B cell (primary cell): ENCODE measurements at regions not wholly inside any gene's neighbourhood (a gene's known extent, or its start where the extent isn't known, plus 50 kb on each side); places are given as distances from the start of the nearest gene placed in this dataset.

Experiments
- EZH2 ChIP-seq: IDR thresholded peaks from 2 replicates; pipeline ENCODE4 v1.6.1; 2012; ENCODE audit warnings: borderline replicate concordance, low read depth, mild to moderate bottlenecking, moderate library complexity, low read length; ENCODE audit not compliant: insufficient read depth, poor library complexity, severe bottlenecking
- TF ChIP-seq, protein P1 (sequence below): fragments of 200-600 bp; IDR thresholded peaks from one replicate; pipeline ENCODE4 v1.8.0; 2022; ENCODE audit warnings: antibody characterized with exemption, mild to moderate bottlenecking

DNA sequence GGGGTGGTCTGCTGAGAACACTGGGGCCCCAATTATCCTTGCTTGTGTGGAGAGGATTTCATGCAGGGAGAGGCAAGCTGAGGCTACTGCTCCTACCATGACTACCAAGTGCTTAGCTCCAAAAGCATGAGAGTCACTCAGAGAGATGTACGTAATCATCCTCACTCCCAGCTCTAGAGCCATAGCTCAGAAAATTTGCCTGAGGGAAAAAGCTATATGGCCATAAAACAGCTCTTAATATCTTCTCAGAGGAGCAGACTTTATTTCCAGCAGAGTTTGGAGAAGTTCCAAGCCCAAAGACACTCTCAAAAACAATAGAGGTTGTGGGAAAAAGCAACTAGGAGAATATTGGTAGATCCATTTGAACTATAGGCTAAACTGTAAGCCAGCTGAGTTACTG is 106.4 kb upstream of the PBX1 start:
- TF ChIP-seq EZH2: no peak
- TF ChIP-seq, protein P1, sequence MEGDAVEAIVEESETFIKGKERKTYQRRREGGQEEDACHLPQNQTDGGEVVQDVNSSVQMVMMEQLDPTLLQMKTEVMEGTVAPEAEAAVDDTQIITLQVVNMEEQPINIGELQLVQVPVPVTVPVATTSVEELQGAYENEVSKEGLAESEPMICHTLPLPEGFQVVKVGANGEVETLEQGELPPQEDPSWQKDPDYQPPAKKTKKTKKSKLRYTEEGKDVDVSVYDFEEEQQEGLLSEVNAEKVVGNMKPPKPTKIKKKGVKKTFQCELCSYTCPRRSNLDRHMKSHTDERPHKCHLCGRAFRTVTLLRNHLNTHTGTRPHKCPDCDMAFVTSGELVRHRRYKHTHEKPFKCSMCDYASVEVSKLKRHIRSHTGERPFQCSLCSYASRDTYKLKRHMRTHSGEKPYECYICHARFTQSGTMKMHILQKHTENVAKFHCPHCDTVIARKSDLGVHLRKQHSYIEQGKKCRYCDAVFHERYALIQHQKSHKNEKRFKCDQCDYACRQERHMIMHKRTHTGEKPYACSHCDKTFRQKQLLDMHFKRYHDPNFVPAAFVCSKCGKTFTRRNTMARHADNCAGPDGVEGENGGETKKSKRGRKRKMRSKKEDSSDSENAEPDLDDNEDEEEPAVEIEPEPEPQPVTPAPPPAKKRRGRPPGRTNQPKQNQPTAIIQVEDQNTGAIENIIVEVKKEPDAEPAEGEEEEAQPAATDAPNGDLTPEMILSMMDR: no peak
